Lower leg skin (tissue), 3 donors: ENCODE measurements at regions not wholly inside any gene's neighbourhood (a gene's known extent, or its start where the extent isn't known, plus 50 kb on each side); places are given as distances from the start of the nearest gene placed in this dataset.

Experiments used
- POLR2A ChIP-seq, 2 donors: fragments of 450-650 bp; IDR thresholded peaks; one replicate each; pipeline ENCODE4 v1.6.1; 2016 to 2017; ENCODE audit warnings: antibody characterized with exemption in 2 of 2, mild to moderate bottlenecking in 1 of 2, moderate library complexity in 1 of 2
- TF ChIP-seq, protein P1 (sequence below), 3 donors: fragments of 450-650 bp; IDR thresholded peaks; one replicate each; pipeline ENCODE4 v1.5.1; 2016; ENCODE audit warnings: antibody characterized with exemption in 3 of 3, mild to moderate bottlenecking in 3 of 3, moderate library complexity in 2 of 3

DNA sequence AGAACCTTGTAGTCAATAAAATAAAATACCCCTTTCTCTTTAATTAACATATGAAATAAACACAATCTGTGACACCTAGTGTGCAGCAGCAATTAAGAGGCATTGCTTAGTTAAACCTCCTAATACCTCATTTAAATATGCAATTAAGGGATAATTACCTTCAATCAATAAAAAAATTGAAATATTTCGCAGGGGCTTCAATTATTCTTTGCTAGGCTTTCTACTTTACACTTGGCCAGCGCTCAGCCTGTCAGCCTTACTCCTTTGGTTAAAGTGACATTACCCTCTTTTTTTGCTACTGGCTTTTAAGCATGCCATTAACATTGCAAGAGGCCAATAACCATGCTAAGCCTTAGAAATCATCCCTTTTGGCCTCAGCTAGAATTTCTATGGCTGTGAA, 327.5 kb upstream of the ZNF521 start:
- TF ChIP-seq, protein P1, sequence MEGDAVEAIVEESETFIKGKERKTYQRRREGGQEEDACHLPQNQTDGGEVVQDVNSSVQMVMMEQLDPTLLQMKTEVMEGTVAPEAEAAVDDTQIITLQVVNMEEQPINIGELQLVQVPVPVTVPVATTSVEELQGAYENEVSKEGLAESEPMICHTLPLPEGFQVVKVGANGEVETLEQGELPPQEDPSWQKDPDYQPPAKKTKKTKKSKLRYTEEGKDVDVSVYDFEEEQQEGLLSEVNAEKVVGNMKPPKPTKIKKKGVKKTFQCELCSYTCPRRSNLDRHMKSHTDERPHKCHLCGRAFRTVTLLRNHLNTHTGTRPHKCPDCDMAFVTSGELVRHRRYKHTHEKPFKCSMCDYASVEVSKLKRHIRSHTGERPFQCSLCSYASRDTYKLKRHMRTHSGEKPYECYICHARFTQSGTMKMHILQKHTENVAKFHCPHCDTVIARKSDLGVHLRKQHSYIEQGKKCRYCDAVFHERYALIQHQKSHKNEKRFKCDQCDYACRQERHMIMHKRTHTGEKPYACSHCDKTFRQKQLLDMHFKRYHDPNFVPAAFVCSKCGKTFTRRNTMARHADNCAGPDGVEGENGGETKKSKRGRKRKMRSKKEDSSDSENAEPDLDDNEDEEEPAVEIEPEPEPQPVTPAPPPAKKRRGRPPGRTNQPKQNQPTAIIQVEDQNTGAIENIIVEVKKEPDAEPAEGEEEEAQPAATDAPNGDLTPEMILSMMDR (IDR thresholded peaks at IDR 0.05): no peak
- no peak for TF ChIP-seq POLR2A (IDR thresholded peaks at IDR 0.05)
